RPMI7951 (cell line): ENCODE measurements at regions not wholly inside any gene's neighbourhood (a gene's known extent, or its start where the extent isn't known, plus 50 kb on each side); places are given as distances from the start of the nearest gene placed in this dataset.
A peak's percentile ranks its signal among the peaks of the same experiment; 100 is the strongest.
"Not testable (repeated sequence)": the region's sequence is repeated elsewhere in the genome, so short reads cannot be mapped to it uniquely, and the experiment has no call there.

ENCODE experiments used
- DNase-seq: peaks from one replicate; pipeline ENCODE4 v3.0.0-alpha.2; 2012; ENCODE audit warnings: low read depth

GRCh38 chr6:14217728-14218518, 100.4 kb downstream of the CD83 start:
- DNase-seq = no peak

- no peak for DNase-seq
Observed at GRCh38 chr6:14218519-14218800, 100.9 kb downstream of the CD83 start.

- DNase-seq = no peak
Observed at GRCh38 chr6:14221564-14222279, 104.2 kb downstream of the CD83 start.

- DNase-seq = no peak
Observed at GRCh38 chr6:14222956-14223355, 105.4 kb downstream of the CD83 start.

GRCh38 chr6:14224359-14225103, 107.0 kb downstream of the CD83 start:
- peak; percentile 47 for DNase-seq

- no peak for DNase-seq
Observed at GRCh38 chr6:14226051-14226660, 108.6 kb downstream of the CD83 start.

GRCh38 chr6:14228571-14228970, 111.0 kb downstream of the CD83 start:
- peak; percentile 77 for DNase-seq

GRCh38 chr6:14231071-14231483, 113.5 kb downstream of the CD83 start:
- DNase-seq = no peak

- no peak for DNase-seq
Observed at GRCh38 chr6:14231501-14232280, 114.1 kb downstream of the CD83 start.

GRCh38 chr6:14232889-14233288, 115.3 kb downstream of the CD83 start:
- DNase-seq = no peak

GRCh38 chr6:14235653-14236356, 118.2 kb downstream of the CD83 start:
- DNase-seq = no peak

GRCh38 chr6:14239097-14239496, 121.5 kb downstream of the CD83 start:
- DNase-seq = no peak

- no peak for DNase-seq
Observed at GRCh38 chr6:14240411-14241166, 123.0 kb downstream of the CD83 start.

- no peak for DNase-seq
Observed at GRCh38 chr6:14241255-14242070, 123.9 kb downstream of the CD83 start.

GRCh38 chr6:14242912-14243311, 125.3 kb downstream of the CD83 start:
- DNase-seq = not testable (repeated sequence)

GRCh38 chr6:14243597-14243996, 126.0 kb downstream of the CD83 start:
- peak; percentile 17 for DNase-seq

- DNase-seq = no peak
Observed at GRCh38 chr6:14246876-14247275, 129.3 kb downstream of the CD83 start.

GRCh38 chr6:14250573-14250972, 133.0 kb downstream of the CD83 start:
- no peak for DNase-seq

GRCh38 chr6:14252271-14252850, 134.8 kb downstream of the CD83 start:
- DNase-seq = no peak
